ENCODE measurements at regions not wholly inside any gene's neighbourhood (a gene's known extent, or its start where the extent isn't known, plus 50 kb on each side); places are given as distances from the start of the nearest gene placed in this dataset.

DNA sequence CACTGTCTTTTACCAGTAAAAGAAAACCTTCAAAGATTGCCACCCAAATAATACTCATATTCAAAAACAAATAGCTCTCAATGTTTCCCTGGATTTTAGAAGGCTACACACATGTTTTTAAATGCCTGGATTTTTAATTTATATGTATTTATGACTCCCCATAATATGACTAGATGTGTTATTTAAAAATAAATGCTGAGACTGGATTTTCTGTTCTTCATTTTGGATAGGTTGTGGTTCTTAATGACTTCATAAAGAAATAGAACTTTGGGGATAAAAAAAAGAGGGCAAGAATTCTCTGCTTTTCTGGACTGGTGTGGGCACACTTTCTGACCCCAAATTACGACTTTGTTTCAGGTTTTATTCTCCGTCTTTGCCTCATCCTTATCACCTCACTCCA lies 62.8 kb upstream of the LEKR1 start:
- H3K4me2 ChIP-seq (ENCODE audit: insufficient read depth, low read length) = no peak overlapping the region
- H3K79me2 ChIP-seq (ENCODE audit: insufficient read depth, low read length) = no peaks in the 10 kb centered on the region
- no peak for DNase-seq (ENCODE audit: insufficient read length, low spot score, missing footprints)
- no peak overlapping the region for H3K4me3 ChIP-seq (ENCODE audit: insufficient read depth, low read length)
- peaks cover 30% of the 10 kb centered on the region for H3K4me1 ChIP-seq (ENCODE audit: insufficient read depth, low read length)
- no peaks in the 10 kb centered on the region for H4K20me1 ChIP-seq (ENCODE audit: insufficient read depth, low read length)
- TF ChIP-seq, protein P1, sequence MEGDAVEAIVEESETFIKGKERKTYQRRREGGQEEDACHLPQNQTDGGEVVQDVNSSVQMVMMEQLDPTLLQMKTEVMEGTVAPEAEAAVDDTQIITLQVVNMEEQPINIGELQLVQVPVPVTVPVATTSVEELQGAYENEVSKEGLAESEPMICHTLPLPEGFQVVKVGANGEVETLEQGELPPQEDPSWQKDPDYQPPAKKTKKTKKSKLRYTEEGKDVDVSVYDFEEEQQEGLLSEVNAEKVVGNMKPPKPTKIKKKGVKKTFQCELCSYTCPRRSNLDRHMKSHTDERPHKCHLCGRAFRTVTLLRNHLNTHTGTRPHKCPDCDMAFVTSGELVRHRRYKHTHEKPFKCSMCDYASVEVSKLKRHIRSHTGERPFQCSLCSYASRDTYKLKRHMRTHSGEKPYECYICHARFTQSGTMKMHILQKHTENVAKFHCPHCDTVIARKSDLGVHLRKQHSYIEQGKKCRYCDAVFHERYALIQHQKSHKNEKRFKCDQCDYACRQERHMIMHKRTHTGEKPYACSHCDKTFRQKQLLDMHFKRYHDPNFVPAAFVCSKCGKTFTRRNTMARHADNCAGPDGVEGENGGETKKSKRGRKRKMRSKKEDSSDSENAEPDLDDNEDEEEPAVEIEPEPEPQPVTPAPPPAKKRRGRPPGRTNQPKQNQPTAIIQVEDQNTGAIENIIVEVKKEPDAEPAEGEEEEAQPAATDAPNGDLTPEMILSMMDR (IDR thresholded peaks at IDR 0.05; ENCODE audit: extremely low read depth, low read depth, low read length) = no peak
- peak overlapping the region; percentile 90 for H3K27ac ChIP-seq (ENCODE audit: low read depth, low read length)
- no peaks in the 10 kb centered on the region for H3K9me3 ChIP-seq (ENCODE audit: low read depth, low read length)
- no peaks in the 10 kb centered on the region for H3K27me3 ChIP-seq (ENCODE audit: insufficient read depth, low read length)
- no peak overlapping the region for H2AFZ ChIP-seq (ENCODE audit: low read length)
- H3K36me3 ChIP-seq (ENCODE audit: insufficient read depth, low read length) = no peaks in the 10 kb centered on the region

DNA sequence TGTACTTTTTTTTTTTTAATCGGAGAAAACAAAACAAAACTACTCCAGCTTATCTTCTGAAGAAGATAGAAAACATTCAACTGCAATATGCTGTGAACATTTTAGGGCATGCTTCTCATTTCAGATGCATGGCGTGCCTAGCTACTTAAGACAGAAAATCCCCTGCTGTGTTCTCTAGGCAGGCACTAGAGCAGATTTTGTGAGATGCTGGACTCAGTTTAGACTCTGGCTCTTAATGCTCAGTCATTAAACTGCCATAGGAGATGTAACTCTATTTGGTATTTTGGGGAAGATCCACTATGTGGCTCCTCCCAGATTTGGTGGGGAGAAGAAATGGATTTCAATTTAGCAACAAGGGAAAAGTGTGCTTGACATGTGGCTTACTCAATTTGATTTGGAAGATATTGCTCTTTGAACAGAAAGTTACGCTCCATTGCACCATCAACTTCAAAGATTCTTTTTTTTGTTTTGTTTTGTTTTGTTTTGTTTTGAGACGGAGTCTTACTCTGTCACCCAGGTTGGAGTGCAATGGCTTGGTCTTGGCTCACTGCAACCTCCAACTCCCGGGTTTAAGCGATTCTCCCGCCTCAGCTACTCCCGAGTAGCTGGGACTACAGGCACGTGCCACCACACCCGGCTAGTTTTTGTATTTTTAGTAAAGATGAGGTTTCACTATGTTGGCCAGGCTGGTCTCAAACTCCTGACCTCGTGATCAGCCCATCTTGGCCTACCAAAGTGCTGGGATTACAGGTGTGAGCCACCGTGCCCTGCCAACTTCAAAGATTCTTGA lies 62.0 kb upstream of the LEKR1 start:
- peaks cover 30% of the 10 kb centered on the region for H3K4me1 ChIP-seq (ENCODE audit: insufficient read depth, low read length)
- H3K4me3 ChIP-seq (ENCODE audit: insufficient read depth, low read length) = no peak overlapping the region
- H3K79me2 ChIP-seq (ENCODE audit: insufficient read depth, low read length) = no peaks in the 10 kb centered on the region
- no peaks in the 10 kb centered on the region for H3K36me3 ChIP-seq (ENCODE audit: insufficient read depth, low read length)
- H3K9me3 ChIP-seq (ENCODE audit: low read depth, low read length) = no peaks in the 10 kb centered on the region
- H3K27ac ChIP-seq (ENCODE audit: low read depth, low read length) = peak overlapping the region; percentile 90
- no peaks in the 10 kb centered on the region for H3K27me3 ChIP-seq (ENCODE audit: insufficient read depth, low read length)
- no peak overlapping the region for H2AFZ ChIP-seq (ENCODE audit: low read length)
- TF ChIP-seq, protein P1 (IDR thresholded peaks at IDR 0.05; ENCODE audit: extremely low read depth, low read depth, low read length) = no peak
- H3K4me2 ChIP-seq (ENCODE audit: insufficient read depth, low read length) = no peak overlapping the region
- H4K20me1 ChIP-seq (ENCODE audit: insufficient read depth, low read length) = no peaks in the 10 kb centered on the region
- no peak for DNase-seq (ENCODE audit: insufficient read length, low spot score, missing footprints)

DNA sequence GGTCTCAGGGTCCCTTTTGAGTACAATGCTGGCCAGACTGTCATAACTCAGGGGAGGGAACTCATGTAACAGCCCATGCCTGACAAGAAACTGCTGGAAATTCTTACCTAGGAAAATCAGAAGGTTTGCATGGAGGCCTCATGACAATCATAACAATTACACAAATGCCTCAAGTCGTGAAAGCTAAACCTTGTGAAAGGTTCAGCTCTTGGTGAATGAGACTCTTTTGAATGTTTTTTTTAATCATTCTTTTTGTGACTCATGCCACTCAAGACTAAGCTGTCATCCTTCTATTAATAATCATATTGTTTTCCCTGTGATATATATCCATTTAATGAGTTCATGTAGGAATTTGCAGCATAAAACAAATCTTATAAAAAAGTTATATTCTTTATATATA lies 61.4 kb upstream of the LEKR1 start:
- Histone ChIP-seq H3K27me3 (ENCODE audit: insufficient read depth, low read length) (no peaks in the 10 kb centered on the region), H3K4me2 (ENCODE audit: insufficient read depth, low read length) (no peak overlapping the region), H3K4me3 (ENCODE audit: insufficient read depth, low read length) (no peak overlapping the region), H3K27ac (ENCODE audit: low read depth, low read length) (peak overlapping the region; percentile 90), H3K79me2 (ENCODE audit: insufficient read depth, low read length) (no peaks in the 10 kb centered on the region), H3K36me3 (ENCODE audit: insufficient read depth, low read length) (no peaks in the 10 kb centered on the region), H2AFZ (ENCODE audit: low read length) (no peak overlapping the region), H4K20me1 (ENCODE audit: insufficient read depth, low read length) (no peaks in the 10 kb centered on the region), H3K9me3 (ENCODE audit: low read depth, low read length) (no peaks in the 10 kb centered on the region), H3K4me1 (ENCODE audit: insufficient read depth, low read length) (peaks cover 36% of the 10 kb centered on the region)
- TF ChIP-seq, protein P1 (IDR thresholded peaks at IDR 0.05; ENCODE audit: extremely low read depth, low read depth, low read length) = no peak
- no peak for DNase-seq (ENCODE audit: insufficient read length, low spot score, missing footprints)

DNA sequence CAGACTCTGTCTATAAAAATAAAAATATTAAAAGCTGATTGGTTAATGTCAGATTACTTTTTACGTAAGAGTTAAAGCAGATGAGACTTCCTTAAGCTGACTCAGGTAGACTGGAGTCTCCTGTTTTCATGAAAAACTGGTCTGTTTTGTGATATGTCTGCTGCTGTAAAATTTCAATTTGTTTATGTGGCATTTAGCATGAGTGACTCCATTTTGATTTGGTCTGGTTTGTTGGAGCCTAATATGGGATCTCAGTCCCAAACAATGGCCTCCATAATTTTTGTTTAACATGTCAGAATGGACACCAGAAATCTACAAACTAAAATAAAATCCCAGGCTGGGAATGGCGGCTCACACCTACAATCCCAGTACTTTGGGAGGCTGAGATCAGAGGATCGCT lies 57.8 kb upstream of the LEKR1 start:
- Histone ChIP-seq H3K9me3 (ENCODE audit: low read depth, low read length) (no peaks in the 10 kb centered on the region), H3K36me3 (ENCODE audit: insufficient read depth, low read length) (no peaks in the 10 kb centered on the region), H3K27me3 (ENCODE audit: insufficient read depth, low read length) (no peaks in the 10 kb centered on the region), H3K79me2 (ENCODE audit: insufficient read depth, low read length) (no peaks in the 10 kb centered on the region), H4K20me1 (ENCODE audit: insufficient read depth, low read length) (no peaks in the 10 kb centered on the region), H3K27ac (ENCODE audit: low read depth, low read length) (no peak overlapping the region), H3K4me2 (ENCODE audit: insufficient read depth, low read length) (no peak overlapping the region), H2AFZ (ENCODE audit: low read length) (no peak overlapping the region), H3K4me1 (ENCODE audit: insufficient read depth, low read length) (peaks cover 24% of the 10 kb centered on the region), H3K4me3 (ENCODE audit: insufficient read depth, low read length) (no peak overlapping the region)
- TF ChIP-seq, protein P1 (IDR thresholded peaks at IDR 0.05; ENCODE audit: extremely low read depth, low read depth, low read length) = no peak
- DNase-seq (ENCODE audit: insufficient read length, low spot score, missing footprints) = no peak
